Common myeloid progenitor, CD34-positive (primary cell): ENCODE measurements at regions not wholly inside any gene's neighbourhood (a gene's known extent, or its start where the extent isn't known, plus 50 kb on each side); places are given as distances from the start of the nearest gene placed in this dataset.
A peak's percentile ranks its signal among the peaks of the same experiment; 100 is the strongest.

ENCODE experiments used
- CTCF ChIA-PET: fragments of 350-600 bp; sonication (Branson Sonifier 250); formaldehyde crosslinking; loops from one replicate; lab custom pipeline; 2021; ENCODE audit warnings: antibody characterized with exemption; lab: Charles Lee
- POLR2A ChIA-PET: fragments of 350-600 bp; sonication (Branson Sonifier 250); formaldehyde crosslinking; loops from one replicate; lab custom pipeline; 2021; ENCODE audit warnings: antibody characterized with exemption; lab: Charles Lee
- DNase-seq, 3 donors: peaks; one replicate each; pipeline versions ENCODE4 v3.0.0 to v3.0.0-alpha.2; 2013
- H3K27ac ChIP-seq, 2 experiments: 1 replicate in 1 of 2; 2 replicates in 1 of 2; pipeline ENCODE4 v1.7.0; 2013; ENCODE audit warnings: inconsistent platforms in 2 of 2, low read length in 2 of 2, mild to moderate bottlenecking in 2 of 2, low read depth in 1 of 2, moderate library complexity in 1 of 2; ENCODE audit not compliant: severe bottlenecking in 2 of 2, insufficient read depth in 1 of 2, poor library complexity in 1 of 2
- H3K27me3 ChIP-seq, 5 experiments: replicated peaks in 2 of 5; 1 replicate in 3 of 5; 2 replicates in 2 of 5; pipeline versions ENCODE4 v1.6.1 to v1.7.0; 2013; ENCODE audit warnings: low read length in 4 of 5, mild to moderate bottlenecking in 2 of 5, moderate library complexity in 2 of 5, inconsistent platforms in 1 of 5; ENCODE audit not compliant: insufficient read depth in 5 of 5, control insufficient read depth in 4 of 5
- H3K36me3 ChIP-seq, 4 experiments: 1 replicate in 2 of 4; 2 replicates in 2 of 4; pipeline versions ENCODE4 v1.6.1 to v1.7.0; 2013; ENCODE audit warnings: low read length in 3 of 4, control low read depth in 1 of 4, mild to moderate bottlenecking in 1 of 4; ENCODE audit not compliant: control insufficient read depth in 4 of 4, insufficient read depth in 4 of 4
- H3K4me1 ChIP-seq, 4 experiments: 1 replicate in 3 of 4; 2 replicates in 1 of 4; pipeline versions ENCODE4 v1.6.1 to v1.7.1; 2013; ENCODE audit warnings: low read length in 3 of 4, mild to moderate bottlenecking in 3 of 4, control low read depth in 1 of 4, inconsistent platforms in 1 of 4, moderate library complexity in 1 of 4; ENCODE audit not compliant: control insufficient read depth in 4 of 4, insufficient read depth in 4 of 4; ENCODE audit errors: control extremely low read depth in 1 of 4
- H3K4me3 ChIP-seq, 7 experiments: 1 replicate in 4 of 7; 2 replicates in 3 of 7; pipeline versions ENCODE4 v1.5.1 to v1.7.0; 2013; ENCODE audit warnings: mild to moderate bottlenecking in 7 of 7, low read length in 6 of 7, moderate library complexity in 6 of 7, inconsistent platforms in 2 of 7, low read depth in 2 of 7, control low read depth in 1 of 7; ENCODE audit not compliant: insufficient read depth in 4 of 7, control insufficient read depth in 1 of 7; ENCODE audit errors: extremely low read depth in 1 of 7
- H3K9me3 ChIP-seq, 5 experiments: 1 replicate in 4 of 5; 2 replicates in 1 of 5; pipeline versions ENCODE4 v1.6.1 to v1.7.1; 2013; ENCODE audit warnings: low read length in 4 of 5, mild to moderate bottlenecking in 2 of 5, inconsistent platforms in 1 of 5, low read depth in 1 of 5, moderate library complexity in 1 of 5; ENCODE audit not compliant: control insufficient read depth in 4 of 5, insufficient read depth in 2 of 5; ENCODE audit errors: control extremely low read depth in 1 of 5
- WGBS: methylation state at CpG from one replicate; pipeline ENCODE4 v1.1.5; 2013; ENCODE audit not compliant: insufficient coverage; 5-methylcytosine and 5-hydroxymethylcytosine counted together

- H3K27ac ChIP-seq: no peak overlapping the region
- WGBS: no CpG with 5 or more reads among the region's 2 CpGs
Measured at GRCh38 chr16:6343157-6343556, 989.5 kb upstream of the RBFOX1 start.

GRCh38 chr16:6341981-6342380 lies 990.7 kb upstream of the RBFOX1 start:
- Histone ChIP-seq H3K4me1 (no peaks in the 10 kb centered on the region), H3K27ac (no peak overlapping the region), H3K4me3 (no peak overlapping the region), H3K36me3 (no peaks in the 10 kb centered on the region), H3K9me3 (peaks cover 0 to 2% (median 0%) of the 10 kb centered on the region in 5 experiments), H3K27me3 (no peaks in the 10 kb centered on the region)
- ChIA-PET CTCF (no interaction called here), POLR2A (no interaction called here)
- WGBS: 48% methylated on average over 3 of the region's 3 CpGs
- no peak for DNase-seq

More at GRCh38 chr16:6343157-6343556, 989.5 kb upstream of the RBFOX1 start:
- H3K4me3 ChIP-seq: no peak overlapping the region
- H3K36me3 ChIP-seq: no peaks in the 10 kb centered on the region
- CTCF ChIA-PET: no interaction called here
- POLR2A ChIA-PET: no interaction called here
- H3K4me1 ChIP-seq: no peaks in the 10 kb centered on the region
- DNase-seq: no peak
- no peaks in the 10 kb centered on the region for H3K27me3 ChIP-seq
- H3K9me3 ChIP-seq: peaks cover 0 to 2% (median 0%) of the 10 kb centered on the region in 5 experiments

- Histone ChIP-seq H3K27ac (no peak overlapping the region), H3K4me3 (no peak overlapping the region), H3K36me3 (no peaks in the 10 kb centered on the region), H3K9me3 (no peaks in the 10 kb centered on the region), H3K27me3 (no peaks in the 10 kb centered on the region), H3K4me1 (no peaks in the 10 kb centered on the region)
- ChIA-PET CTCF (no interaction called here), POLR2A (no interaction called here)
- peak in 2 of 3 donors; percentile 1 to 12 for DNase-seq
- 100% methylated on average over 1 of the region's 6 CpGs for WGBS
Measured at GRCh38 chr16:6335072-6335471, 997.6 kb upstream of the RBFOX1 start.

GRCh38 chr16:6331770-6332169 lies 1000.9 kb upstream of the RBFOX1 start:
- H3K4me1 ChIP-seq: no peaks in the 10 kb centered on the region
- WGBS: 7% methylated on average over 3 of the region's 3 CpGs
- no peak overlapping the region for H3K4me3 ChIP-seq
- no peaks in the 10 kb centered on the region for H3K36me3 ChIP-seq
- no peak for DNase-seq
- H3K27ac ChIP-seq: no peak overlapping the region
- ChIA-PET POLR2A (no interaction called here), CTCF (no interaction called here)
- H3K9me3 ChIP-seq: no peaks in the 10 kb centered on the region
- H3K27me3 ChIP-seq: no peaks in the 10 kb centered on the region

GRCh38 chr16:6317934-6318333 lies 1014.7 kb upstream of the RBFOX1 start:
- Histone ChIP-seq H3K9me3 (no peaks in the 10 kb centered on the region), H3K27ac (no peak overlapping the region), H3K27me3 (no peaks in the 10 kb centered on the region), H3K4me3 (no peak overlapping the region), H3K4me1 (no peaks in the 10 kb centered on the region), H3K36me3 (no peaks in the 10 kb centered on the region)
- ChIA-PET CTCF (no interaction called here), POLR2A (no interaction called here)
- 71% methylated on average over 1 of the region's 4 CpGs for WGBS
- no peak for DNase-seq

GRCh38 chr16:6309271-6309670 lies 1023.4 kb upstream of the RBFOX1 start:
- no peak overlapping the region for H3K27ac ChIP-seq
- DNase-seq: no peak
- POLR2A ChIA-PET: no interaction called here
- CTCF ChIA-PET: no interaction called here
- no peak overlapping the region for H3K4me3 ChIP-seq
- peaks cover 0 to 2% (median 0%) of the 10 kb centered on the region in 5 experiments for H3K9me3 ChIP-seq
- no peaks in the 10 kb centered on the region for H3K36me3 ChIP-seq
- H3K4me1 ChIP-seq: no peaks in the 10 kb centered on the region
- no peaks in the 10 kb centered on the region for H3K27me3 ChIP-seq
- 86% methylated on average over 8 of the region's 8 CpGs for WGBS

- Histone ChIP-seq H3K4me1 (no peaks in the 10 kb centered on the region), H3K9me3 (peaks cover 0 to 2% (median 0%) of the 10 kb centered on the region in 5 experiments), H3K4me3 (no peak overlapping the region), H3K27me3 (no peaks in the 10 kb centered on the region), H3K27ac (no peak overlapping the region), H3K36me3 (no peaks in the 10 kb centered on the region)
- no peak for DNase-seq
- WGBS: 58% methylated on average over 1 of the region's 2 CpGs
- CTCF ChIA-PET: no interaction called here
- POLR2A ChIA-PET: no interaction called here
Measured at GRCh38 chr16:6308176-6308575, 1024.5 kb upstream of the RBFOX1 start.
